ENCODE measurements at regions not wholly inside any gene's neighbourhood (a gene's known extent, or its start where the extent isn't known, plus 50 kb on each side); places are given as distances from the start of the nearest gene placed in this dataset.

GRCh38 chr4:156575430-156576073 lies 396.0 kb downstream of the PDGFC start:
- TF ChIP-seq CTCF (IDR thresholded peaks at IDR 0.05) (peak; percentile 38), EZH2 (IDR thresholded peaks at IDR 0.05) (no peak)

Measured in neural progenitor cell (in vitro differentiated cells).